Activated CD4-positive, alpha-beta T cell treated with anti-CD3 and anti-CD28 coated beads, Interleukin-2, amount 50 U/mL, for 24 hours (primary cell): ENCODE measurements at regions not wholly inside any gene's neighbourhood (a gene's known extent, or its start where the extent isn't known, plus 50 kb on each side); places are given as distances from the start of the nearest gene placed in this dataset.

Experiments used
- DNase-seq, 2 donors: peaks; one replicate each; pipeline ENCODE4 v3.0.0-alpha.2; 2020; ENCODE audit warnings: low read depth in 1 of 2, low spot score in 1 of 2

- no peak for DNase-seq
Observed at GRCh38 chr7:21084286-21084685, 297.6 kb upstream of the SP8 start.

GRCh38 chr7:21086688-21087087 is 300.0 kb upstream of the SP8 start:
- DNase-seq = no peak

GRCh38 chr7:21089653-21090052 is 303.0 kb upstream of the SP8 start:
- no peak for DNase-seq

GRCh38 chr7:21092766-21093702 is 306.3 kb upstream of the SP8 start:
- DNase-seq = no peak

- no peak for DNase-seq
Observed at GRCh38 chr7:21094589-21094988, 307.9 kb upstream of the SP8 start.

GRCh38 chr7:21099432-21099831 is 312.7 kb upstream of the SP8 start:
- no peak for DNase-seq

- no peak for DNase-seq
Observed at GRCh38 chr7:21099955-21100354, 313.3 kb upstream of the SP8 start.

- DNase-seq = no peak
Observed at GRCh38 chr7:21101541-21101940, 314.9 kb upstream of the SP8 start.

GRCh38 chr7:21103426-21104123 is 316.9 kb upstream of the SP8 start:
- no peak for DNase-seq

GRCh38 chr7:21104124-21104500 is 317.4 kb upstream of the SP8 start:
- no peak for DNase-seq

- DNase-seq = no peak
Observed at GRCh38 chr7:21106296-21106732, 319.6 kb upstream of the SP8 start.

- DNase-seq = no peak
Observed at GRCh38 chr7:21107101-21107500, 320.4 kb upstream of the SP8 start.

GRCh38 chr7:21108182-21108581 is 319.7 kb upstream of the SP4 start:
- DNase-seq = no peak

GRCh38 chr7:21113609-21114415 is 314.1 kb upstream of the SP4 start:
- no peak for DNase-seq

GRCh38 chr7:21123586-21123985 is 304.3 kb upstream of the SP4 start:
- DNase-seq = no peak

- DNase-seq = no peak
Observed at GRCh38 chr7:21125297-21125696, 302.6 kb upstream of the SP4 start.

GRCh38 chr7:21128062-21128817 is 299.6 kb upstream of the SP4 start:
- no peak for DNase-seq

GRCh38 chr7:21131897-21132296 is 296.0 kb upstream of the SP4 start:
- no peak for DNase-seq

GRCh38 chr7:21134631-21135030 is 293.3 kb upstream of the SP4 start:
- no peak for DNase-seq

GRCh38 chr7:21135437-21135836 is 292.4 kb upstream of the SP4 start:
- no peak for DNase-seq

- DNase-seq = no peak
Observed at GRCh38 chr7:21137640-21138039, 290.2 kb upstream of the SP4 start.
